Activated B cell treated with CpG ODN at 0.5 μM for 24 hours (primary cell): ENCODE measurements at regions not wholly inside any gene's neighbourhood (a gene's known extent, or its start where the extent isn't known, plus 50 kb on each side); places are given as distances from the start of the nearest gene placed in this dataset.

ENCODE experiments used
- ATAC-seq: fragments of 200-7000 bp; cut with Tn5 transposase; one replicate; pipeline ENCODE4 v1.10.0; 2021; ENCODE audit warnings: low read depth, mild to moderate bottlenecking, moderate library complexity
- CTCF ChIA-PET: fragments of 350-600 bp; sonication (Branson Sonifier 250); formaldehyde crosslinking; loops from one replicate; lab custom pipeline; 2021; ENCODE audit warnings: antibody characterized with exemption; lab: Charles Lee
- POLR2A ChIA-PET: fragments of 350-600 bp; sonication (Branson Sonifier 250); formaldehyde crosslinking; loops from one replicate; lab custom pipeline; 2021; ENCODE audit warnings: antibody characterized with exemption; lab: Charles Lee
- DNase-seq: peaks from one replicate; pipeline ENCODE4 v3.0.0; 2022
- H3K27ac Mint-ChIP-seq: one replicate; pipeline ENCODE4 v1.8.0; 2020; ENCODE audit warnings: mixed read lengths
- H3K27me3 Mint-ChIP-seq: one replicate; pipeline ENCODE4 v1.8.0; 2021; ENCODE audit warnings: mixed read lengths
- H3K36me3 Mint-ChIP-seq: one replicate; pipeline ENCODE4 v1.8.0; 2021; ENCODE audit warnings: low read depth, mixed read lengths
- H3K4me1 Mint-ChIP-seq: one replicate; pipeline ENCODE4 v1.8.0; 2021; ENCODE audit warnings: mixed read lengths
- H3K4me3 Mint-ChIP-seq: one replicate; pipeline ENCODE4 v1.8.0; 2020; ENCODE audit warnings: mild to moderate bottlenecking, mixed read lengths
- H3K9me3 Mint-ChIP-seq: one replicate; pipeline ENCODE4 v1.8.0; 2020; ENCODE audit warnings: mixed read lengths
- intact Hi-C: fragments of 100-400 bp; cut with micrococcal nuclease; formaldehyde crosslinking; loops from one replicate; pipeline ENCODE4 v1.15.1; 2024
- TF ChIP-seq, protein P1 (sequence below): fragments of 200-600 bp; IDR thresholded peaks from one replicate; pipeline ENCODE4 v1.8.0; 2022; ENCODE audit warnings: antibody characterized with exemption, mild to moderate bottlenecking

DNA sequence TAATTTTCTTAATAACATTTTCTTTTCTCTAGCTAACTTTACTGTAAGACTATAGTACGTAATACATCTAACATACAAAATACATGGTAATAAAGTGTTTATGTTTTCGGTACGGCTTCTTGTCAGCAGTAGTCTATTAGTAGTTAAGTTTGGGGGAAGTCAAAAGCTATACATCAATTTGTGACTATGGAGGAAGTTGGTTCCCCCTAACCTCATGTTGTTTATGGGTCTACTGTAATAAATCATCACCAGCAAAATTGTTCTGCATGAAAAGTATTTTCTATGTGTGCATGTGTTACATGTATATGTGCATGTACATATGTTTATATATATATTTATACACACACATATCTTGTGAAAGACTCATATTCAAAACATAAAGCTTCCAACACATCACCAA is 303.0 kb downstream of the TRIB2 start:
- no peak for ATAC-seq

DNA sequence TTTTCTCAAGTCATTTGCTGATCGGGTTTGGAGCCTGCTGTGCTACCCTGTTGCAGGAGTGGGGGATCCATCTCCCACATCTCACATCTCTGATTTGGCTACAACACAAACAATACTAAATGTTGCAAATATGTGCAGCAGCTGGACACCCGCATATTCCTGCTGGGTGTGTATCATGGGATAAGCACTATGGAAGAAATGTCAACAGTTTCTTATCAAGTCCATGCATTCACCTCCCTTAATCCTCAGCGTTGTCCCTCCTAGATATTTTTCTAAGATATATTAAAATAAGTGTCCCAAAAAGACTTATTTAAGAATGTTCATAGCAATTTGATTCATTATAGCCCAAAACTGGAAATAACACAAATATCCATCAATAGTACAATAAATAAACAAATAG is 303.7 kb downstream of the TRIB2 start:
- H3K4me1 Mint-ChIP-seq: no peaks in the 10 kb centered on the region
- intact Hi-C loops: no loop called here
- H3K27me3 Mint-ChIP-seq: peaks cover 34% of the 10 kb centered on the region
- ATAC-seq (no peak), DNase-seq (no peak)
- CTCF ChIA-PET: interaction anchor here (1.4 kb wide), 1 partner anchor 13 kb away, joined by 5 read pairs; no protein-coding TSS in a partner anchor
- H3K9me3 Mint-ChIP-seq: no peaks in the 10 kb centered on the region
- H3K27ac Mint-ChIP-seq: no peak overlapping the region
- H3K36me3 Mint-ChIP-seq: no peaks in the 10 kb centered on the region
- POLR2A ChIA-PET: no interaction called here
- H3K4me3 Mint-ChIP-seq: no peak overlapping the region
- TF ChIP-seq, protein P1, sequence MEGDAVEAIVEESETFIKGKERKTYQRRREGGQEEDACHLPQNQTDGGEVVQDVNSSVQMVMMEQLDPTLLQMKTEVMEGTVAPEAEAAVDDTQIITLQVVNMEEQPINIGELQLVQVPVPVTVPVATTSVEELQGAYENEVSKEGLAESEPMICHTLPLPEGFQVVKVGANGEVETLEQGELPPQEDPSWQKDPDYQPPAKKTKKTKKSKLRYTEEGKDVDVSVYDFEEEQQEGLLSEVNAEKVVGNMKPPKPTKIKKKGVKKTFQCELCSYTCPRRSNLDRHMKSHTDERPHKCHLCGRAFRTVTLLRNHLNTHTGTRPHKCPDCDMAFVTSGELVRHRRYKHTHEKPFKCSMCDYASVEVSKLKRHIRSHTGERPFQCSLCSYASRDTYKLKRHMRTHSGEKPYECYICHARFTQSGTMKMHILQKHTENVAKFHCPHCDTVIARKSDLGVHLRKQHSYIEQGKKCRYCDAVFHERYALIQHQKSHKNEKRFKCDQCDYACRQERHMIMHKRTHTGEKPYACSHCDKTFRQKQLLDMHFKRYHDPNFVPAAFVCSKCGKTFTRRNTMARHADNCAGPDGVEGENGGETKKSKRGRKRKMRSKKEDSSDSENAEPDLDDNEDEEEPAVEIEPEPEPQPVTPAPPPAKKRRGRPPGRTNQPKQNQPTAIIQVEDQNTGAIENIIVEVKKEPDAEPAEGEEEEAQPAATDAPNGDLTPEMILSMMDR: no peak

More for the DNA sequence above, 303.0 kb downstream of the TRIB2 start:
- Mint-ChIP-seq H3K4me3 (no peak overlapping the region), H3K27me3 (peaks cover 34% of the 10 kb centered on the region), H3K4me1 (no peaks in the 10 kb centered on the region), H3K9me3 (no peaks in the 10 kb centered on the region), H3K27ac (no peak overlapping the region), H3K36me3 (no peaks in the 10 kb centered on the region)
- intact Hi-C loops: no loop called here
- DNase-seq: no peak
- TF ChIP-seq, protein P1: no peak
- POLR2A ChIA-PET: no interaction called here
- CTCF ChIA-PET: interaction anchor here (1.4 kb wide), 1 partner anchor 13 kb away, joined by 5 read pairs; no protein-coding TSS in a partner anchor

DNA sequence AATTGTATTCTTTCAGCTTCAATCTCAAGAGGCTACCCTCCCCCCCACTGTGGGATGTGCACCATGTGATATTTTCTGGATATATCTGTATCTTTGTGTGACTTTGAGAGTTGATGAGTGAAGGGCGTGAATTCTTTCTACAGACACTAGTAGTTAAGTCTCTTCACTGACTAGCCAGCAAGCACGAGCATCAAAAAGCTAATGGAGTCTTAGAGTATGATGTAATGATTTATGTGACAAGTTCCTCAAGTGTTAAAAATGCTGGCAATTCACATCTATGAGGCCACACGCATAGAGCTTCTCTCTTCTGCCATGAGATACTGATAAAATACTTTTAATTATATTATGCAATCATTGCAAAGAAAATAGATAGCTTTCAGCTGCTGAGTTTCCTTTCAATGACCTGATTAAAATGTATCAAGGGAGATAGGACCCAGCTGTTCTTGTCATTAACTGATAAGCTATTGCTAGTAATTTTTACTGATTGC is 304.8 kb downstream of the TRIB2 start:
- TF ChIP-seq, protein P1: no peak
- Mint-ChIP-seq H3K27me3 (peaks cover 27% of the 10 kb centered on the region), H3K36me3 (no peaks in the 10 kb centered on the region), H3K9me3 (no peaks in the 10 kb centered on the region), H3K4me3 (no peak overlapping the region), H3K27ac (no peak overlapping the region), H3K4me1 (no peaks in the 10 kb centered on the region)
- intact Hi-C loops: no loop called here
- ChIA-PET CTCF (interaction anchor here (0.8 to 1.4 kb wide), 2 partner anchors 14 kb away, joined by 3 to 5 read pairs; no protein-coding TSS in a partner anchor), POLR2A (no interaction called here)
- DNase-seq: no peak
- no peak for ATAC-seq

DNA sequence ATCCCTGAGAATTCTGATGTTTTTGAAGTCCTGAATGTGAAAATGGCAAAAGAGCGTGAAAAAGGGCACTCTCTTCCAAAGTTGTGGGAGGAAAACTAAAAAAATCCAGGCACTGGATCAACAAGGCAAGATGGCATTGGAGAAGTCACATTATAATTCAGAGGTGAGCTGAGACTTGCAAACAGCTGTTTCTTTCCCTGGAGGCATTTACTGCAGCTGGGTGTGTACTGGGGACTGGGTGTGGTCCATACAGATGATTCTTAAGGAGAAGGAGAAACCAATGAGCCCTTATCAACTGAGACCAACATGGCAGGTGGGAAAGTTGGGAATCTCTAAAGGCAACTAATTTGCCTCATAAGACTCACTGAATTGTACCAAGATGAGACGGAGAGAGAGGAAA is 313.9 kb downstream of the TRIB2 start:
- intact Hi-C loops: no loop called here
- no peak for ATAC-seq
- H3K36me3 Mint-ChIP-seq: no peaks in the 10 kb centered on the region
- peaks cover 10% of the 10 kb centered on the region for H3K27me3 Mint-ChIP-seq
- H3K4me1 Mint-ChIP-seq: no peaks in the 10 kb centered on the region
- DNase-seq: no peak
- H3K27ac Mint-ChIP-seq: no peak overlapping the region
- TF ChIP-seq, protein P1: no peak
- ChIA-PET CTCF (no interaction called here), POLR2A (no interaction called here)
- H3K9me3 Mint-ChIP-seq: no peaks in the 10 kb centered on the region
- H3K4me3 Mint-ChIP-seq: no peak overlapping the region

DNA sequence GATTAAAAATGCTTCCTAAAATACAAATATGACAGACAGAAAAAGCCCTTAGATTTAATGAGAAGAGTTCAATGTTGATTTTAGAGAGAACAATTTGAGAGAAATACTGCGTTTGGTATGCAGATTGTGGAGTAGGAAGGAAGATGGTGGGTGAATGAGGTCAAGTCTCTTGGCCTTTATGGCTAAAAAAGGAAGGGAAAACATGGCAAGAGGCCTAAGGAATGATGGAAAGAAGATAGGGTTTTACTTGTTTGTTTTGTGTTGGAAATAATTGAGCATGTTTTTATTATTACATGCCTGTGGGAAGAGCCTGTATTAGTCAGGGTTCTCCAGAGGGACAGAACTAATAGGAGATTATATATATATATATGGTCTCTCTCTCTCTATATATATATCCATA is 318.1 kb downstream of the TRIB2 start:
- ATAC-seq (no peak), DNase-seq (no peak)
- H3K27ac Mint-ChIP-seq: no peak overlapping the region

More for the DNA sequence above, 318.1 kb downstream of the TRIB2 start:
- peaks cover 8% of the 10 kb centered on the region for H3K27me3 Mint-ChIP-seq
- no peaks in the 10 kb centered on the region for H3K36me3 Mint-ChIP-seq
- TF ChIP-seq, protein P1: no peak
- POLR2A ChIA-PET: no interaction called here
- no peaks in the 10 kb centered on the region for H3K9me3 Mint-ChIP-seq
- CTCF ChIA-PET: no interaction called here
- no peak overlapping the region for H3K4me3 Mint-ChIP-seq
- no peaks in the 10 kb centered on the region for H3K4me1 Mint-ChIP-seq
- intact Hi-C loops: no loop called here
